ENCODE measurements at regions not wholly inside any gene's neighbourhood (a gene's known extent, or its start where the extent isn't known, plus 50 kb on each side); places are given as distances from the start of the nearest gene placed in this dataset.

- no peak for DNase-seq (ENCODE audit: low spot score in 2 of 2)
- peaks cover 50% of the 10 kb centered on the region for H3K27me3 Mint-ChIP-seq
- H3K27ac Mint-ChIP-seq (ENCODE audit: low read depth) = no peak overlapping the region
- no peaks in the 10 kb centered on the region for H3K36me3 Mint-ChIP-seq (ENCODE audit: insufficient read depth)
- ATAC-seq (replicated peaks; ENCODE audit: extremely low read depth, poor library complexity, severe bottlenecking) = no peak
- peaks cover 6% of the 10 kb centered on the region for H3K9me3 Mint-ChIP-seq
- no peak overlapping the region for H3K4me3 Mint-ChIP-seq
- H3K4me1 Mint-ChIP-seq = no peaks in the 10 kb centered on the region
These were observed 139.1 kb upstream of the ZIC3 start for GRCh38 chrX:137426695-137427425.

- no peak overlapping the region for H3K27ac Mint-ChIP-seq (ENCODE audit: low read depth)
- no peaks in the 10 kb centered on the region for H3K9me3 Mint-ChIP-seq
- peaks cover 42% of the 10 kb centered on the region for H3K27me3 Mint-ChIP-seq
- H3K4me3 Mint-ChIP-seq = no peak overlapping the region
- H3K4me1 Mint-ChIP-seq = no peaks in the 10 kb centered on the region
- H3K36me3 Mint-ChIP-seq (ENCODE audit: insufficient read depth) = no peaks in the 10 kb centered on the region
- no peak for DNase-seq (ENCODE audit: low spot score in 2 of 2)
- no peak for ATAC-seq (replicated peaks; ENCODE audit: extremely low read depth, poor library complexity, severe bottlenecking)
These were observed 139.9 kb upstream of the ZIC3 start for GRCh38 chrX:137425986-137426385.

GRCh38 chrX:137425273-137425902, 140.5 kb upstream of the ZIC3 start:
- Mint-ChIP-seq H3K4me3 (no peak overlapping the region), H3K27ac (ENCODE audit: low read depth) (no peak overlapping the region), H3K36me3 (ENCODE audit: insufficient read depth) (no peaks in the 10 kb centered on the region), H3K9me3 (no peaks in the 10 kb centered on the region), H3K27me3 (peaks cover 37% of the 10 kb centered on the region), H3K4me1 (no peaks in the 10 kb centered on the region)
- ATAC-seq (replicated peaks; ENCODE audit: extremely low read depth, poor library complexity, severe bottlenecking) (no peak), DNase-seq (ENCODE audit: low spot score in 2 of 2) (no peak)

- Mint-ChIP-seq H3K27me3 (peaks cover 37% of the 10 kb centered on the region), H3K27ac (ENCODE audit: low read depth) (no peak overlapping the region), H3K4me3 (no peak overlapping the region), H3K4me1 (no peaks in the 10 kb centered on the region), H3K36me3 (ENCODE audit: insufficient read depth) (no peaks in the 10 kb centered on the region), H3K9me3 (no peaks in the 10 kb centered on the region)
- no peak for DNase-seq (ENCODE audit: low spot score in 2 of 2)
- no peak for ATAC-seq (replicated peaks; ENCODE audit: extremely low read depth, poor library complexity, severe bottlenecking)
These were observed 141.2 kb upstream of the ZIC3 start for GRCh38 chrX:137424679-137425078.

- H3K27me3 Mint-ChIP-seq = peaks cover 37% of the 10 kb centered on the region
- ATAC-seq (replicated peaks; ENCODE audit: extremely low read depth, poor library complexity, severe bottlenecking) = no peak
These were observed 142.7 kb upstream of the ZIC3 start for GRCh38 chrX:137423241-137423640.

DNA sequence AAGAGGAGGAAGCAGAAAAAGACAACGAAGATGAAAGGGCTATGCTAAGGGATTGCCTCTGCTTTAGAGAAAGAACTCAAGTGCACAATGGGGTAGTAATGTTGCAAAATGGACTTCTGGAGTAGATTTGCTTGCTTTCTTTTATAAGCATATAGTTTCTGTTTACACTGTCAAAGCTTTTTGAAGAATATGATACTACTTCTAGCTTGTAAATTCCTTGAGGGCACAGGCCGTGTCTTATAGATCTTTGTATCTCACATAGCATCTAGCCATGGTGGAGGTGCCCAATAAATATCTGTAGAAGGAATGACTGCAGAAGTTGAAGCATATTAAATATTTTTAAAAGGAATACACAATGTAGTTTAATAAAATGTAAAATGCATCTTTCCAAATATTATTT, 147.8 kb upstream of the ZIC3 start:
- H3K36me3 Mint-ChIP-seq (ENCODE audit: insufficient read depth) = no peaks in the 10 kb centered on the region
- no peak overlapping the region for H3K27ac Mint-ChIP-seq (ENCODE audit: low read depth)
- peaks cover 3% of the 10 kb centered on the region for H3K27me3 Mint-ChIP-seq
- DNase-seq (ENCODE audit: low spot score in 2 of 2) (no peak), ATAC-seq (replicated peaks; ENCODE audit: extremely low read depth, poor library complexity, severe bottlenecking) (no peak)
- no peaks in the 10 kb centered on the region for H3K9me3 Mint-ChIP-seq
- H3K4me1 Mint-ChIP-seq = peaks cover 5% of the 10 kb centered on the region
- no peak overlapping the region for H3K4me3 Mint-ChIP-seq

More at GRCh38 chrX:137423241-137423640, 142.7 kb upstream of the ZIC3 start:
- Mint-ChIP-seq H3K9me3 (no peaks in the 10 kb centered on the region), H3K27ac (ENCODE audit: low read depth) (no peak overlapping the region), H3K4me1 (no peaks in the 10 kb centered on the region), H3K36me3 (ENCODE audit: insufficient read depth) (no peaks in the 10 kb centered on the region), H3K4me3 (no peak overlapping the region)
- DNase-seq (ENCODE audit: low spot score in 2 of 2) = no peak

DNA sequence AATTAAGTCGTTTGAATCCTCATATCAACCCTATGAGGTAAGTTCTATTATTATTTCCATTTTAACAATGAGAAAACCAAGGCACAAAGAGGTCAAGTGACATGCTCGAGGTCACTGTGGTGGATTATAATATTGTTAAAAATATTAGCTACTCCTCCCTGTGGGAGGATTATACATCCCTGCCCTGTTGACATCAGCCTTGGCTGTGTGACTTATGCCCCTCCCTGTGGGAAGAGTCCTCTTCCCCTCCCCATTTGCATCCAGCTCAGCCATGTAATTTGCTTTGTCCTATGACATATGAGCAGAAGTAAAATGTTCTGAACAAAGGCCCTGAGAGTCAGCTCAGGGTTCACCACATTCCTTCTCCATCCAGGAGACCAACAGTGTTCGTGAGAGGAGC, 152.7 kb upstream of the ZIC3 start:
- no peak for DNase-seq (ENCODE audit: low spot score in 2 of 2)
- no peak for ATAC-seq (replicated peaks; ENCODE audit: extremely low read depth, poor library complexity, severe bottlenecking)
- H3K4me1 Mint-ChIP-seq = peaks cover 5% of the 10 kb centered on the region
- no peak overlapping the region for H3K4me3 Mint-ChIP-seq
- no peaks in the 10 kb centered on the region for H3K27me3 Mint-ChIP-seq
- H3K9me3 Mint-ChIP-seq = no peaks in the 10 kb centered on the region
- no peak overlapping the region for H3K27ac Mint-ChIP-seq (ENCODE audit: low read depth)
- H3K36me3 Mint-ChIP-seq (ENCODE audit: insufficient read depth) = no peaks in the 10 kb centered on the region

DNA sequence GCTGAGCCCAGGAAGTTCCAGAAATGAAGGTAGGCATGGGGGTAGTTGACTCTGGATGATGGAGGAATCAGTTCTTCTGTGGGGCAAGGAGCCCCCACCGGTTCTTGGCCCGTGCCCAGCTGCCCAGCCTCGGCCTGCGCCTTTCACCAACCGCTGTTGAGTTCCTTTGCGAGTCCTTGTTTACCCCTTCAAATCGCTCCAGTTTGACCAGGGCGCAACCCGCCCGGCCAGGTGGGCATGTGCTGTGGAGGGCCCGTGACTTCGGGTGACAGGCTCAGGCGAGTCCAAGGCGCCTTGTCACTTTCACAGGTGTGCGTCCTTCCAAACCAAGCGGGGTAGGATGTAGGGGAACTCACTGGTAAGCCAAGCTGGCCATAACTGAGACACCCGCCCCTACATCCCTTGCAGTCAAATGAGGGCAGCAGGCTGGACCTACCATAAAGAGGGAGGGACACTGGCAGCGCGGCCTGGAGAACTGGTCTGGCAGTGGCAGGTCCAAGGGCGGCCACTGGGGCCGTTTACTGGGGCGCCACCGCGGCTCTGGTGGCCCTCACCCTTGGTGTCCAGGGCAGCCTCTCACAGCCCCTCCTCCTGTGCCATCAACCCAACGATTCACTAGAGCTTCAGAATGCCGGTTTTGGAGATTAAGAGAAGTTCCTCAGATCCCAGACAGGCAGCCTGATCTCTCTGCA, 160.3 kb upstream of the ZIC3 start:
- H3K4me1 Mint-ChIP-seq = no peaks in the 10 kb centered on the region
- H3K9me3 Mint-ChIP-seq = peaks cover 4% of the 10 kb centered on the region
- no peak for DNase-seq (ENCODE audit: low spot score in 2 of 2)
- no peak overlapping the region for H3K4me3 Mint-ChIP-seq
- H3K27ac Mint-ChIP-seq (ENCODE audit: low read depth) = no peak overlapping the region
- no peaks in the 10 kb centered on the region for H3K27me3 Mint-ChIP-seq
- no peaks in the 10 kb centered on the region for H3K36me3 Mint-ChIP-seq (ENCODE audit: insufficient read depth)
- ATAC-seq (replicated peaks; ENCODE audit: extremely low read depth, poor library complexity, severe bottlenecking) = no peak

DNA sequence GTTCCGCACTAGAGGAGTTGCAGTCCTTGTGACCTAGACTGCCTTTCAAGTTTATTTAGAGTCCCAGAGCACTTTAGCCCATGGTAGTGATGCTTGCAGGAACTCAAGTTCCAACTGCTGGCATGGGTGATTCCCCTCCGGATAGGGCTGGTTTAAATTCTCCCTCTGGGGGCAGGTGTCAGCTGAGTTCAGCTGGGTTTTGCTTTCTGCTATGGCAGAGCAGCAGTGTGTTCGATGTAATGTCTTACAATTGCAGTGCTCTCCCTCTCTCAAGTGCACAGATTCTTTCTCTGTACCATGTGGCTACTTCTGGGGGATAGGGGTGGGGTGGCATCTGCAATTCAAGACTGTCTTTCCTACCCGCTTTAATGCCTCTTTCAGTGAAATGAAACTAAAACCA, 164.8 kb upstream of the ZIC3 start:
- H3K9me3 Mint-ChIP-seq = peaks cover 14% of the 10 kb centered on the region
- H3K27ac Mint-ChIP-seq (ENCODE audit: low read depth) = no peak overlapping the region
- H3K36me3 Mint-ChIP-seq (ENCODE audit: insufficient read depth) = no peaks in the 10 kb centered on the region
- no peak for DNase-seq (ENCODE audit: low spot score in 2 of 2)
- no peak overlapping the region for H3K4me3 Mint-ChIP-seq
- no peak for ATAC-seq (replicated peaks; ENCODE audit: extremely low read depth, poor library complexity, severe bottlenecking)
- H3K27me3 Mint-ChIP-seq = no peaks in the 10 kb centered on the region
- H3K4me1 Mint-ChIP-seq = no peaks in the 10 kb centered on the region

DNA sequence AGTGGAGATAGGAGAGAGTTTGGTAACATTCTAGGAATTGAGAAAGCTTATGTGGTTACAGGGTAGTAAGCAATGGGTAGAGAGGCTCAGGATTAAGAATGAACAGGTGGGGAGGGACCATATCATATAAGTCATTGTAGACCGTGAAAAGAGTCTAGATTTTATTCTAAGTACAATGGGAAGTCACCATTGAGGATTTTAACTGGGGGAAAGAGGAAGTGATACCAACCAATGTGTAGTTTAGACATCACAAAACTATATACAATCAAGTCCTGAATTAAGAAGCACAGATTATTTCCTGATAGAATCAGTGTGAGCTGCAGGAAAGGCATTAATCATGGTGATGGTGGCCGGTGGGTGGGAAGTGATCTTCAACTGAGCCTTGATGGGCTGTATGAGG, 178.3 kb upstream of the ZIC3 start:
- H3K27me3 Mint-ChIP-seq = no peaks in the 10 kb centered on the region
- no peak overlapping the region for H3K27ac Mint-ChIP-seq (ENCODE audit: low read depth)
- ATAC-seq (replicated peaks; ENCODE audit: extremely low read depth, poor library complexity, severe bottlenecking) = no peak
- peaks cover 5% of the 10 kb centered on the region for H3K9me3 Mint-ChIP-seq
- DNase-seq (ENCODE audit: low spot score in 2 of 2) = no peak
- no peaks in the 10 kb centered on the region for H3K4me1 Mint-ChIP-seq
- H3K4me3 Mint-ChIP-seq = no peak overlapping the region
- no peaks in the 10 kb centered on the region for H3K36me3 Mint-ChIP-seq (ENCODE audit: insufficient read depth)

GRCh38 chrX:137366018-137366633, 199.8 kb upstream of the ZIC3 start:
- Mint-ChIP-seq H3K27ac (ENCODE audit: low read depth) (no peak overlapping the region), H3K9me3 (peaks cover 7% of the 10 kb centered on the region), H3K27me3 (peaks cover under 1% of the 10 kb centered on the region), H3K36me3 (ENCODE audit: insufficient read depth) (no peaks in the 10 kb centered on the region), H3K4me1 (no peaks in the 10 kb centered on the region), H3K4me3 (no peak overlapping the region)
- DNase-seq (ENCODE audit: low spot score in 2 of 2) = no peak
- ATAC-seq (replicated peaks; ENCODE audit: extremely low read depth, poor library complexity, severe bottlenecking) = no peak

GRCh38 chrX:137363559-137363958, 202.4 kb upstream of the ZIC3 start:
- no peak for ATAC-seq (replicated peaks; ENCODE audit: extremely low read depth, poor library complexity, severe bottlenecking)
- no peak overlapping the region for H3K27ac Mint-ChIP-seq (ENCODE audit: low read depth)
- H3K4me1 Mint-ChIP-seq = no peaks in the 10 kb centered on the region
- H3K4me3 Mint-ChIP-seq = no peak overlapping the region
- DNase-seq (ENCODE audit: low spot score in 2 of 2) = no peak
- peaks cover 2% of the 10 kb centered on the region for H3K9me3 Mint-ChIP-seq
- peaks cover 9% of the 10 kb centered on the region for H3K27me3 Mint-ChIP-seq
- H3K36me3 Mint-ChIP-seq (ENCODE audit: insufficient read depth) = no peaks in the 10 kb centered on the region
